Keratinocyte (primary cell): ENCODE measurements at regions not wholly inside any gene's neighbourhood (a gene's known extent, or its start where the extent isn't known, plus 50 kb on each side); places are given as distances from the start of the nearest gene placed in this dataset.

Source experiments
- DNase-seq: peaks from one replicate; pipeline ENCODE4 v3.0.0-alpha.2; 2011; ENCODE audit warnings: low read depth, missing footprints, low spot score
- FAIRE-seq: peaks from 2 replicates; lab custom pipeline; 2011; peaks lifted over from hg19 to GRCh38; lab: Jason Lieb, UNC
- H2AFZ ChIP-seq: 2 replicates; pipeline ENCODE4 v1.6.0; 2012; ENCODE audit warnings: low read length, control low read depth, inconsistent platforms; ENCODE audit not compliant: control insufficient read depth
- H3K27ac ChIP-seq: 2 replicates; pipeline ENCODE4 v1.5.1; 2011; ENCODE audit warnings: low read length; ENCODE audit not compliant: control insufficient read depth, insufficient read depth
- H3K27me3 ChIP-seq: 3 replicates; pipeline ENCODE4 v1.6.0; 2011; ENCODE audit warnings: low read length; ENCODE audit not compliant: control insufficient read depth, insufficient read depth; ENCODE audit errors: extremely low read depth
- H3K36me3 ChIP-seq, 2 experiments: 2 replicates in 1 of 2; 3 replicates in 1 of 2; pipeline ENCODE4 v1.5.1; 2011; ENCODE audit warnings: low read length in 2 of 2, mild to moderate bottlenecking in 1 of 2; ENCODE audit not compliant: control insufficient read depth in 2 of 2, insufficient read depth in 2 of 2; ENCODE audit errors: extremely low read depth in 1 of 2
- H3K4me1 ChIP-seq: 3 replicates; pipeline ENCODE4 v1.5.1; 2011; ENCODE audit warnings: low read length; ENCODE audit not compliant: control insufficient read depth, insufficient read depth; ENCODE audit errors: extremely low read depth
- H3K4me2 ChIP-seq: 3 replicates; pipeline ENCODE4 v1.6.0; 2011; ENCODE audit warnings: low read depth, low read length; ENCODE audit not compliant: control insufficient read depth, insufficient read depth; ENCODE audit errors: extremely low read depth
- H3K4me3 ChIP-seq, 3 experiments: fragments of 200-600 bp in 1 of 3; sonication (generic) in 1 of 3; 2 replicates in 2 of 3; 3 replicates in 1 of 3; pipeline ENCODE4 v1.5.1; 2011 to 2016; ENCODE audit warnings: low read length in 3 of 3, mild to moderate bottlenecking in 3 of 3, control low read depth in 2 of 3, inconsistent platforms in 1 of 3, low read depth in 1 of 3, mixed read lengths in 1 of 3, mixed run types in 1 of 3, moderate library complexity in 1 of 3; ENCODE audit not compliant: control insufficient read depth in 2 of 3, insufficient read depth in 2 of 3; ENCODE audit errors: extremely low read depth in 1 of 3
- H3K79me2 ChIP-seq: 2 replicates; pipeline ENCODE4 v1.6.0; 2012; ENCODE audit warnings: low read length; ENCODE audit not compliant: control insufficient read depth, insufficient read depth
- H3K9ac ChIP-seq: 3 replicates; pipeline ENCODE4 v1.6.0; 2011; ENCODE audit warnings: low read length; ENCODE audit not compliant: control insufficient read depth, insufficient read depth; ENCODE audit errors: extremely low read depth
- H3K9me1 ChIP-seq: 3 replicates; pipeline ENCODE4 v1.6.0; 2011; ENCODE audit warnings: low read length; ENCODE audit not compliant: control insufficient read depth, insufficient read depth; ENCODE audit errors: extremely low read depth
- H3K9me3 ChIP-seq: 2 replicates; pipeline ENCODE4 v1.5.1; 2012; ENCODE audit warnings: low read depth, low read length; ENCODE audit not compliant: control insufficient read depth
- H4K20me1 ChIP-seq: 3 replicates; pipeline ENCODE4 v1.6.0; 2011; ENCODE audit warnings: low read length; ENCODE audit not compliant: control insufficient read depth, insufficient read depth; ENCODE audit errors: extremely low read depth
- CTCF ChIP-seq, 3 experiments: IDR thresholded peaks in 1 of 3; conservative IDR thresholded peaks in 1 of 3; optimal IDR thresholded peaks in 1 of 3; 2 replicates in 2 of 3; 3 replicates in 1 of 3; pipeline versions ENCODE3 to v1.5.1; 2011; ENCODE audit warnings: low read length in 3 of 3, mild to moderate bottlenecking in 3 of 3, moderate library complexity in 2 of 3, control low read depth in 1 of 3, inconsistent platforms in 1 of 3; ENCODE audit not compliant: insufficient read depth in 2 of 3; ENCODE audit errors: extremely low read depth in 1 of 3
- EZH2 ChIP-seq: IDR thresholded peaks from one replicate; pipeline ENCODE4 v1.6.1; 2012; ENCODE audit warnings: inconsistent platforms, mild to moderate bottlenecking, low read length, moderate library complexity
- dilution Hi-C: fragments of 300-500 bp; cut with MboI; formaldehyde crosslinking; loops from one replicate; pipeline ENCODE4 v1.7.0; 2020; ENCODE audit warnings: low sequenced_read_pairs; ENCODE audit not compliant: extremely low pct_ligation_motif_present

DNA sequence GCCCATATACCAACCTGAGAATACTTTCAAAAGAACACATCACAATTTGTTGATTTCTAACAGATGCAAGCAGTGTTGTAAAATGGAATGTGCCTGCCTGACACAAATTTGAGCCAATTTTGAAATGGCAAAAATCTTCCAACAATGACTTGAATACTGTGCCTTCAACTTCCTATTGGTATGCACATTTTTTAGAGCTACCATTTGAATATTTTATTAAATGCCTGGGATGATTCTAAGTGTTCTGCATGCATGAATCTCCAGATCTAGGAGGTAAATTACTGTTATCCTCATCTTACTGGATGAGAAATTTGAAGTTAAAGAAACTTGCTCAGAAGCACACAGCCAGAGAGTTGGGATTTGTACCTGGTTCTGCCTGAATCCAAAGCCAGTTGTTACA lies 282.8 kb upstream of the LRRN1 start:
- Histone ChIP-seq H3K9me1 (no peaks in the 10 kb centered on the region), H3K4me1 (no peaks in the 10 kb centered on the region), H3K4me3 (no peak overlapping the region), H3K27me3 (no peaks in the 10 kb centered on the region), H3K4me2 (no peak overlapping the region), H3K79me2 (no peaks in the 10 kb centered on the region), H3K27ac (no peak overlapping the region), H3K9me3 (no peaks in the 10 kb centered on the region), H3K9ac (no peak overlapping the region), H3K36me3 (no peaks in the 10 kb centered on the region), H4K20me1 (no peaks in the 10 kb centered on the region), H2AFZ (no peak overlapping the region)
- DNase-seq (no peak), FAIRE-seq (no peak)
- no peak for TF ChIP-seq CTCF (optimal IDR thresholded peaks at IDR 0.05 in 1 of 3, IDR thresholded peaks at IDR 0.05 in 1 of 3, conservative IDR thresholded peaks at IDR 0.05 in 1 of 3; ENCODE audit: extremely low read depth in 1 of 3, insufficient read depth in 2 of 3, low read length in 3 of 3)
- TF ChIP-seq EZH2, result no peak
- dilution Hi-C loops, result no loop called here

DNA sequence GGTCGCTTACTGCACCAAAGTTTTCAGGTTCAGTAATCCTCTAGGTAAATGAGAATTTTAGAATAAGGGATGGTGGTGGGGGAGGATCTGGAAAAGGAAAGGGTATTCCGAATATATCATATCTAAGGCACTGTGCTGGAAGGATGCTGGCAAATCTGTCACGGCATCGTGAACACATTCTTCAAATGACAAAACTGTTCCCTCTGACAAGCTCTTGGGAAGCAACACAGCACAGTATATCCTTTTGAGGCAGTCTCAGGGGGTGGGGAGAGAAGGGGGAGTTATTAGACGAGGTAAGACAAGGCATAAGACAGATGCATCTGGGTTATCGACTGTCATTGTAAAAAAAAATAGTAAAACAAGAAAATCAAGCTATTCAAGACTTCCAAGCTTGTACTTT lies 289.6 kb upstream of the LRRN1 start:
- no peaks in the 10 kb centered on the region for H4K20me1 ChIP-seq
- no peaks in the 10 kb centered on the region for H3K9me3 ChIP-seq
- dilution Hi-C loops, result no loop called here
- TF ChIP-seq EZH2 (no peak), CTCF (optimal IDR thresholded peaks at IDR 0.05 in 1 of 3, IDR thresholded peaks at IDR 0.05 in 1 of 3, conservative IDR thresholded peaks at IDR 0.05 in 1 of 3; ENCODE audit: extremely low read depth in 1 of 3, insufficient read depth in 2 of 3, low read length in 3 of 3) (no peak)
- H3K4me2 ChIP-seq, result no peak overlapping the region
- H3K36me3 ChIP-seq, result no peaks in the 10 kb centered on the region
- H3K9ac ChIP-seq, result no peak overlapping the region
- DNase-seq (no peak), FAIRE-seq (no peak)
- no peak overlapping the region for H2AFZ ChIP-seq
- no peaks in the 10 kb centered on the region for H3K79me2 ChIP-seq
- no peaks in the 10 kb centered on the region for H3K4me1 ChIP-seq
- H3K9me1 ChIP-seq, result no peaks in the 10 kb centered on the region
- no peak overlapping the region for H3K27ac ChIP-seq
- no peak overlapping the region for H3K4me3 ChIP-seq
- no peaks in the 10 kb centered on the region for H3K27me3 ChIP-seq
